HG03045 (cell line): ENCODE measurements at regions not wholly inside any gene's neighbourhood (a gene's known extent, or its start where the extent isn't known, plus 50 kb on each side); places are given as distances from the start of the nearest gene placed in this dataset.

Source experiments
- ATAC-seq: cut with Tn5 transposase; IDR thresholded peaks from one replicate; pipeline ENCODE4 v1.9.1; 2021; ENCODE audit warnings: mild to moderate bottlenecking, moderate library complexity; ENCODE audit not compliant: unreplicated experiment

DNA sequence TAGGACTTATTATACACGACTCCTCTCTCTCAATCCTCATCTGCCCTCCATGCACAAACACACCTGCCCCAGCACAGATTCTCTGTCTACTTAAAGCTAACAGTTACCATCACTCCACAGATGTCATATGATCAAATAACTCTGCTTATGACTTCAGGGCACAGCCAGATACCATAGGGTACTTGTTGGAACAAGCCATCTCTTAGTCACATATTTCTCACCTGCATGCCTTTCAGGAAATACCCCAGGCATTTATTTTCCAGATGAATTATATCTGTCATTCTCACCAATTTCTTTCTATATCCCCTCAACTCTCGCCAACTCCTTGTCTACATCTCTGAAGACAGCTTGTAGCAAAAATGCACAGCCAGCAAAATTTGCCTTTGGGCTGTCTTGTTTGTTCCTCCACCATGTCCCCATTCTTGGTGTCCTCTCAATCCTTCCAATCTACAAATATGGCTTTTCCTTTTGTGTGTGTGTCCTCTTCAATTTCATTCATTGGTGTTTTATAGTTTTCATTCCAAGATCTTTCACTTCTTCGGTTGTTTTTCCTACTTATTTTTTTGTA, 353.9 kb upstream of the CAMK1G start:
- ATAC-seq: no peak

DNA sequence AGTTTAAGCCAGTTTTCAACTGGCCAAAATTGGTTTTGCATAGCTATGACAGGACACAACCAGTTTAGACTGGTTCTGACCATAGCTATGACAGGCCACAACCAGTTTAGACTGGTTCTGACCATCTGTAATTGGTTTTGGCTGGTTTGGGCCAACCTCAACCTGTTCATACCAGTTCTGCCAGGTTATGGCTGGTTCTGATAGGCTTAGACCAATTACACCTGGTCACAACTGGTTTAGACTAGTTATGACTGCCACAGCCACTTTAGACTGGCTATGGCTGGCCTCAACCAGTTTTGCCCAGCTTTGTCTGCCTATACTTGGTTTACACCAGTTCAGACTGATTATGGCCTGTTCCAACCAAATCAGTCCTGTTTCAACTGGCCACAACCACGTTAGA, 353.2 kb upstream of the CAMK1G start:
- no peak for ATAC-seq

DNA sequence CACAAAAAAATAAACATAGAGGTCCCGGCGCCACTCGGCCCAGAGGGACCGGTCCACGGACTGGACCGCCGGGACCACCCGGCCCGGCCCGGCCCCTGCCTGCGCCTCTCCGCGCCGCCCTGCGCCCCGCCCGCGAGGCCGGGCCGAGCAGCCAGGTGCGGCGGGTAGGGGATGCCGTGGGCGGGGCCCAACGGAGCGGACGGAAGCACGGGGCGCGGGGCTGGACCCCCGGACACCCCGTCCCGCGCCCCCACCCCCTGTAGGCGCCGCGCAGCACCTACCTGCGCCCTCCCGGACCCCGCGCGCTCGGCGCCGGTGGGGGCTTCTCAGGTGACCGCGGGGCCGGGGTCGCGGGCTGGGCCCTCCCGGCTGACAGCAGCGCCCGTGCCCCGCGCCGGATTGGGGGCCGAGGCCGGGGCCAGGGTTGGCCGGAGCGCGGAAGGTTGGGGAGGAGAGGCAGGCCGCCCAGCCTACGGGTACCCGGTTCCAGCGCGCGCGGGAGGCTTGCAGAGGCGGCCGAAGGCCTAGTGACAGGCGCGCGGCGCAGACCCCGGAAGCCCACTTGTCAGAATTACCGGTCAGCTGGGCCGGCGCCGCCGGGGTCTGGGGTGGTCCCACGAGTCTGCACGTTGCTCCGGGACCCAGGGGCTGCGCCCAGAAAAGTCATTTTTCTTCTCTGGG, 351.9 kb upstream of the CAMK1G start:
- no peak for ATAC-seq

DNA sequence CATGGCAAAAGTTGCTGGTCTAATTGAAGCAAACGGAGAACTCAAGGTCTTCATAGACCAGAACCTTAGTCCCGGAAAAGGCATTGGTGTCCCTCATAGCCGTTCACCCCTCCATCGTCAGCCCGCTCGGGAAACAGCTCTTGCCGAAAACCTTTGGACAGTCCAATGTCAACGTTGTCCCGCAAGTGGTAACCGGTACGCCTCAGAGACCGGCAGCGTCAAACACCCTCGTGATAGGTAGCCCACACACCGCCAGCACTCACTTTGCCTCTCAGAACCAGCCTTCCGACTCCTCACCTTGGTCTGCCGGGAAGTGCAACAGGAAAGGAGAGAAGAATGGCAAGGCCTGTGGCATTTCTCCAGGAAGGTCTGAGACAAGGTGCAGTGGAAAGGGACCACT, 351.3 kb upstream of the CAMK1G start:
- no peak for ATAC-seq

DNA sequence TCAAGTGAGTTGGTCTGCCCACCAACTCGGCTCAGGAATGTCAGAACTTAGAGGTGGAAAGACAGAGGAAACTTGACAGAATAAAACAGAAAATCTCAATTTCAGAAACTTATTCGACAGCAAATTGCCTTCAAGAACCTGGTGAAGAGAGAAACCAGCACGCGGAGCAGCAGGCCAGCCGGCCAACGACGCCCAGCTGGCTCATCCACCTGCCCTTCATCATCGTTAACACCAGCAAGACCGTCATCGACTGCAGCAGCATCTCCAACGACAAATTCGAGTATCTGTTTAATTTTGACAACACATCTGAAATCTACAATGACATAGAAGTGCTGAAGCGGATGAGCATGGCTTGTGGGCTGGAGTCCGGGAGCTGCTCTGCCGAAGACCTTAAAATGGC, 350.8 kb upstream of the CAMK1G start:
- no peak for ATAC-seq

DNA sequence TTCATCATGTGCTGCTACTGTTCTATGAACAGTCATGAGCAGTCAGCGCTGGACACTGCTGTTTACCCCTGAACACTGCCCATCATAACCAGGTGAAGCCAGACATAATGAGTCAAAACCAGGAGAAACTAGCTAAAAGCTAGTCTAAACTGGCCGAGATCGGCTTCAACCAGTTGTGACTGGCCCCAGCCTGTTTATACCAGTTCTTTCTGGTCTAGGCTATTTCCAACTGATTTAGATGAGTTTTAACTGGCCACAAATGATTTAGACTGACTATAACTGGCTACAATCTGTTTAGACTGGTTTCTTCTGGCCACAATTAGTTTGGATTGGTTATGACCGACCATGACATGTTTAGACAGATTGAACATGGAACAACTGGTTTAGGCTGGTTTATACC, 348.3 kb upstream of the CAMK1G start:
- no peak for ATAC-seq

DNA sequence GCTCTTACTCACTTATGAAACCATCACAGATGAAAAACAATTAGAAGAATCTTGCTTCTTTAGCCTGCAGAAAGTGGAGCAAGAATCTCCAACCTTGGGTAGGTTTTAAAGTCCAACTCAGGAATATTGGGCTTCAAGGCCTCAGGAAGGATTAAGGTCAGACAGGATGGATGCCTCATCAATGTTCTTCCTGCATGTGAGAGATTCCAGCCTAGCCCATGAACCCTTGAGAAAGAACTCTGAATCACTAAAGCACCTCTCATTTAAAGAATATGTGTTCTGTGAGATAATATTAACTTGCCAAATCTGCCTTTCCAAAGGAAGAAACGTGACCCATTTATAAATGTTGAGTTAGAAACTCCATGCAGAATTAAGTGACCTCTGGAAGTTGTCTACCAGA, 345.2 kb upstream of the CAMK1G start:
- ATAC-seq: no peak

DNA sequence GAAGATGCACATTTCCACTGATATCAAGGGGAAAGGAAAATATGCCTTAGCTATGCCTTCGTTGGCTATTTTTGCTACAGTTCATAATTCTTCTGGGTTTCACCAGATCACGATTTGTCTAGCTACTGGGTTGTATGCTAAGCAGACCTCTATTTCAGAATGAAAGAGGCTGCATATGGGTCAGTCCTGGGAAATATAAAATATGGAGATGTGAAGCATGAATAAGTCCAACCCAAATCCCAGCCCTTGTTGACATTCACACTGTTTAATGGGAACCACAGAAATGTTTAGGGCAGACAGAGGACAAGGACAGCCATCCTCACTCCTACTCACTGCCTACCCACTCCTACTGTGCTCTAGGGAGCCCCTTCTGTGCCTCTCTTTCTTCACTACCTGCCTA, 343.2 kb upstream of the CAMK1G start:
- no peak for ATAC-seq

DNA sequence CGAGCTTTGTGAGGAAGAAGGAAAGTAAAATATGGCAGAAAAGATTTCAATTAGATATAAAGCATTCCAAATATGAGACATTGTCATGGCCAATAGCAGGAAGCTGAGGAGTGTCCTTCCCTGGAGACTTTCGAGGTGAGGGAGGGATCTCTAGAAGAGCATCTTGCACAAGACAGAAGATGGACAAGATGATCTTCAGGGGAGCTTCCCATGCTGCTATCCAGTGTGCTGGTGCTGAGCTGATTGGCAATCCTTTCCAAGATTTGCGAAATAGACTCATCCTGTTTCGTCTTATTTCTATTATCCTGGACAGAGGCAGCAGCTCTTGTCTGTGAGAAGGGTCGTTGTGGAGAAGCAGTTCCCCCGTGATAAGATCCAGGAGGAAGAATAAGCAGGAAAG, 342.0 kb upstream of the CAMK1G start:
- no peak for ATAC-seq

DNA sequence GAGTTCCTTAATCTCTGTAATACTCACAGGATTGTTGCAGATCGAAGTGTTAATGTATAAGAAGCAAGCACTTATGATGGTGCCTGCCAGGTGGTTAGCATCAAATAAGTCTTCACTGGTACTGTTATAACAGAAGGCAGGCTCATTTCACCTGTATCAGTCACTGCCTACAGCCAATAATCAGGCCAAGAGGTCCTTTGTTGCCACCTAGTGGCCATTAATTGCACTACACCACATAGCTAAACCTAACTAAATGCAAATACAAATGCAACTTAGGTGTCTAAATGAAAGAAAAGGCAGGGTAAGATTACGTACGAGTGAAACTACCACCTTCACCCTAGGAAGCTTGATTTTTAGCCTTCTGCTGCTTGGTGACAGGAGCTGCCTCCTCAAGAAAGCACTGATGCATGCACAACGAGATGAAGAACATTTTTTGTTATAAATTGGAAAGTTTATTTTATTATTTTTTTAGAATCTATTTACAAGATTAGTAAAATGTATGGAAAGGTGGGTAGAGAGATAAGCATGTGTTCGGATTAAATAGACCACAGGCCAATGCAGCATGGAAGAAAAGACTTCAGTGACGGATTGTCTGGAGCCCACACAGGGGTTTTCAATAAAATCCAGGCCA, 334.8 kb upstream of the CAMK1G start:
- ATAC-seq: peak; percentile 83

DNA sequence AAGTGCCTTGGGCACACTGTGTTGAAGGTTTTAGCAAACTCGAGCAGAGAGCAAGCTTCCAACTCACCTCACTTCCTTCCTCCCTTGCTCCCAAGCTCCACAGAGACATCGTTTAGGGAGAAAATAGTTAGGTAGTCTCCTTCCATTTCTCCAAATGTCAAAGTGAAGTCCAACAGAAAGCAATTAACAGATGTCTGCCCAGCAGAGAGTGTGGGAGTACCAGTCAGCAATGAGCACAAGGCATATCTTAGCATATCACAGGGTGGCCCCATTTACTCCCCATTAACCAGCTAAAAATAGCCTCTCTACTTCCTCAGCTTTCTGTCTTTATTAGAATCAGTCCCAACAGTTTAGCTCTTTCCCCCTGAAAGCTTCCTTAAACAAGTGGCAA, 334.2 kb upstream of the CAMK1G start:
- ATAC-seq: no peak

DNA sequence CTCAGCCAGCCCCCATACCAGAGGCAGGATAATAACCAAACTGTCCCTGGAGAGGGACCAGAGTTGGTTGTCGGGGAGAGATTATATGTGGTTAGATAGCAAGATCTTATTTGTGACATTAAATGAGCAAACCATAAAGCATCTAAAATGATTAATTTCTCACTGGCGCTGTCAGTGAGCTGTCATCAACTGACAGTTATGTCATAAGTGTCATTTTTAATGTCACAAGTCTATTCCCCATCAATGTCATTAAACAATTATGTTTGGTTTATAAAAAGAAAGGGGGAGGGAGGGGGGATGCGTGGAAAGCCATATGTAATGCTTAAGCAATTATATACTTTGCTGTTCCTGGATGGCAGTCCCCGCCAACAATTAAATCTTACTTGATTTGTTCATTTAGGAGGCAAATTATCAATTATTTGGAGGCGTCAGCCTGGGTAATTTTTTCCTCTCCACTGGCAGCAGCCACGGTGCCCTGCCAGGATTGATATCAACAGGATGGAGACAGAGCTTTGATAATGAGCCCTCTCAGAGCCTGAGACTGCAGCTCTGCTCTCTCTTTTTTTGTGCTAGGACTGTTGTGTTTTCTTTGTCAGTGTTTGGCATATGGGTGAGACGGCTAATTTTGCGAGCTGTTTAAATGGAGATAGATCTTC, 333.6 kb upstream of the CAMK1G start:
- ATAC-seq: no peak

DNA sequence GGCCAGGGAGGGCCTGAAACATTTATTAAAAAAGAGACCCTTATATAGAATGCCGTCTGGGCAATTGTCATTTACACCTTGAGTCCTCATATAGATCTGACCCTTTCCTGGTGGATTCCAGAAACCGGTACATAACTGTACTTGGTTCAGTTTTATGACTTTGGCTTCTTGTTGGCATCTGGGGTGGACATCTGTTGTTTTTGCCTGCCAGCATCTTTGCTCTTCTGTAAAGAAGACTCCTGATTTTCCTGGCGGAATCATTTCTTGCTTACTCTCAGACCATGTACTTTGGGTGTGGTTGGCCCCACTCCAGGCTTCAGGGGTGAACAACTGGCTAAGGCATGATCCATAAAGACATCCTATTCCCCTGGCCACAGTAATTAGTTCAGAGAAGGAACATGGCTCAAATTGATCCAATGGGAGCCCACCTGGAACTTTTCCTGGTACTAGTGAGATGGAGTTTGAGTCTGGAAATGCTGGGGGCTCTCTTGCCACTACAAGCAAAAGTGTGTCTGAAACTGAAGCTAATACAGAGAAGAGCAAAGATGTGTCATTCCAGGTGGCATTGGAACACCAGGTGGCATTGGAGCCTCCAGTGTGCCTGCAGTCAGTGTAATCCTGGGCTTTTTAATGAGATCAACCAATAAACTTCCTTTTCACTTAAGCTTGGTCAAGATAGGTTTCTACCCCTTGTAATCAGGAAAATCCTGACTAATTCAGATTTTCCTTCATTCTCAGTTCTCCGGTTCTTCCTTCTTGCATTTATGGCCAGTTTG, 332.5 kb upstream of the CAMK1G start:
- ATAC-seq: no peak

DNA sequence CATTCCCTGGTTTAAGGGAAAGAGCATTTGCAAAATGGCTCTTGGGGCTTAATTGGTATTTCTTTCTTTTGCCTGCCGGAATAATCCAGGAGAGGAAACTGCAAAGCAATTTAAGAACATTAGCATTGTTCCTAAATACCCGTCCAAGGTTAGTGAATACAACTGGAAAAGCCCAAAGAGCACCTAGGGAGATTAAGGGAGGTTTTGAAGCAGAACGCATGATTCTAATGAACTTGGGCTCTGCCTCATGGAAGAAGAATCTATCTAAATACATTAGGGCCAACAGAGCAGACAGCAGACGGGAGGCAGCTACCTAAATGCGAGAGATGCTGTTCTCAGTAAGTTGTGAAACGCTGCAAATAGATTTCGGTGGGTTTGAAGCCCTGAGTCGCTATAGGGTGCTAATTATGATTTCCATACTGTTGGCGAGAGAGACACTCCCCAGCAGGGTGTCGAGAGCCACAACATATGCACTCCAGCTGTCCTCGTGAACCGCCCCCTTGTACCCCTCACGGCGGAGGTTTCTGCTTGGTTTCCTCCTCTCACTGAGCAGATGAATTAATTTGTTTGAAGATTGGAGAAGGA, 326.7 kb upstream of the CAMK1G start:
- ATAC-seq: no peak

DNA sequence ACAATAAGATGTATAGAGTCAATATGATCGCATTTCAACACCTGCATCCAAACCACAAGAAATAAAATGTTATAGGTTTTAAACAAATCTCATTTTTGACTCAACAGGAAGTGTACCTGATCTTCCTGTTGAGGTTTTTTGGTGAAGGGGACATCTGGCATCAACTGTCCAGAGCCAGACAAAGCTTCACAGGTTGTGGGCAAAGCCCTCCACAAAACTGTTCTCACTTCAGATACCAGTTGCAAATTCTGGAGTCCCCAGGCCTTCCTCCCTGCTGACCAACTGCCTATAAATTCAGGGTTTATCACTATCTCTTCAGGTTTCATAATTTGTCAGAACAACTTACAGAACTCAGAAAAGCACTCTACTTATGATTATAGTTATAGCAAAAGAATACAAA, 326.1 kb upstream of the CAMK1G start:
- no peak for ATAC-seq

DNA sequence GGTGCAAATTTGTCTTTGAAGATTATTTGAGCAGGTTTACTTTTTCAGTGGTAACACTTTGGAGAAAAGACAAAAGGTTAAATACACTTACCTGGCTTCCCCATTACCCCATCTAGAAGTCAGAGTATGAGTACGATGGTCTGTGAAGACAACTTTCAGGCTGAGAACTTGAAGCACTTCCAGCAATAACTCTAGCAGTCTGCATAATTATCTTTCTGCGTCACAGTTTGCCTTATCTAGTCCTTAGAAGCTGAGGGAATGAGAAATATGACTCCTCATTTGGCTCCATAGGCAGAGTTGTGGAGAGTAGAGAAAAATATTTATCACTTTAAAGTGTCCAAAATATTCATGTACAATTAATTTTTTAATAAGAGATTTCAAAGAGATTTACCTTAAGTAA, 323.4 kb upstream of the CAMK1G start:
- no peak for ATAC-seq

DNA sequence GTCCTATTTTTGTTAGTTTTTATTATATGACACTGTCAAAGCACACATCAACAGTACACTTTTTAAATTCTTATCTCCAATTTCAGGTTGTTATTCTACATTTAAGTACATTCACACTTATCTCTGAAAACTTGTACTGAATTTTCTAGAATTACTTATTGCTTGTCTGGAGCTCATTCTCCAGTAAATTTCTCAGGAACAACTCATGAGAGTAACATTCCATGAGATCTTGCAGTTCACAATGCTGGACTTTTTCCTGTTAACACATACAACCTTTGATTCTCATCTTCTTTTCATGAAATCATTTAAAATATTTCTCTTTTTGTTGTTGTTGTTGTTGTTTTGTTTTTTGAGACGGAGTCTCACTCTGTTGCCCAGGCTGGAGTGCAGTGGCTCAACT, 320.9 kb upstream of the CAMK1G start:
- no peak for ATAC-seq

DNA sequence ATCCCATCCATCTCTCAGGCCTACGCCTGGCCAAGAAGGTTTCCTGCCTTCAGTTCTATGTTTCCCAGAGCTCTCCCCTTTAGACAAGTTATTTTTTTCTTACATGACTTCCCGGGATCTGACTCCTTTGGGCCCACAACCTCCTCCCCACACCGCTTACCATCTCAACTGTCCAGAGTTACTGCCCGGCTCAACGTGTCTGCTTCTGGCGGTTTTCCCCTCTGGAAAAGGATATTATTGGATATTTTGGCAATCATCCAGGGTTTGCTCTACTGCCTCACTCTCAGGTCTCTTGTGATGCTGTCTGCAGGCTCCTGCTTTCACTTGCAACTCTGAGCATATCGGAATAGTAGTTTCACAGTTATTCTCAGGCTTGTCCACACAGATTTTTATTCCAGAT, 318.2 kb upstream of the CAMK1G start:
- ATAC-seq: no peak

DNA sequence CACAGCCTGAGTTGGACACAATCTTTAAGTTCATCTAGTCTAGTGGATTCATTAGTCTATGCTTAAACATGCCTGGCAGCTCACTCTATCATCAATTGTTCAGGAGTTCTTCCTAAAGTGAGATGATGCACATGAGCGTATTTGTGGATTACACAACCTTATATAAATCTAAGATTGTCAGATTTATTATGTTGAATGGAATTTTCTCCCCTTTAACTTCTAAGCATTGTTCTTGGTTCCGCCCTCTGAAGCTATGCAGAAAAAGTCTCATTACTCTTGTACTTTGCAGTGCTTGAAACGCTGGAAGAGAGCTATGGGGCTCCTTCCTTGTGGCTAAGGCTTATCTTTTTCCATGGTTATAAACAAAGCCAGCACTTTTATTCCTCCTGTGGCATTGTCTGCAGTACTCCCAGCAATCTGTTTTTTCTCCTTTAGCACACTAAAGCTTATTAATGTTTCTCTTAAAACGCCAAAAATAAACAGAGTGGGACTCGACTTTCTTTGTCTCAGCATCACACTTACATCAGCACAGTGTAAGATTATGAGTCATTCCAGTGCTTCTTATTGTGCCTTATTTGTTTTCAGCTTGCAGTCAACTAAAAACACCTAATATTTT, 316.8 kb upstream of the CAMK1G start:
- ATAC-seq: no peak

DNA sequence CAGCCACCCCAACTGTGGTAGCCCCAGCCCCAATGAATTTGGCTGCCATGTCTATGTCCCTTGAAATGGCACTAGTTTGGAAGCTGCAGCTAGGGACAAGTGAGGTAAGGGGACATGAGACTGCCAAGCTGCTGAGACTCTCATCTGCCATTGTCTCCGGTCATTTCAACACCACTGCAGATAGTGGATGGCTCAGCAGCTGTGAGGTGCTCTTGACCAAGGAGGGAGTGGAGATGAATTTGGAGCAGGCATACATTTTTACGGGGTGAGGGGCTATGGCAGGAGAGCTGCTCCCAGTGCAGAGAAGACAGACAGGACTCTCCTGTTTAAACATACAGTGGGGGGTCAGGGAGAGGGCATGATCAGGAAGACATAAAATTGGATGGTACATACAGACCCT, 315.5 kb upstream of the CAMK1G start:
- ATAC-seq: no peak

DNA sequence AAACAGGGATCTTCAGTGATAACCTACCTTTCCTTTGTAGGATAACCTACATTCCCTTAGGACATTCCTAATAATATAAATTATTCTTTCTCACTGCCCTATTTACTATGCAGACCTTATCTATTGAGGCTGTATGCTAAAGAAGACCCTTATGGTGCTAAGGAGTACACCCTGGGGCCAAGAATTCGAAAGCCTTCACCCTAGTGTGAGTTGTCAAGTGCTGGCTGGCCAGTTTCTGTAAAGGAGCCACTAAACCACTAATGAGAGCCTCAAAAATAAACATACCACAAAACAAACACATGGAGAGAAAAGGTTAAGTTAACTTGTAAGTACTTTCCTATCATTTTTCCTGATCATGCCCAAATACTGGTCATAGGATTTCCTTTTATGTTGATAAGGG, 315.0 kb upstream of the CAMK1G start:
- ATAC-seq: no peak
